Skeletal muscle tissue (tissue), 3 donors: ENCODE measurements at regions not wholly inside any gene's neighbourhood (a gene's known extent, or its start where the extent isn't known, plus 50 kb on each side); places are given as distances from the start of the nearest gene placed in this dataset.
"Not testable (repeated sequence)": the region's sequence is repeated elsewhere in the genome, so short reads cannot be mapped to it uniquely, and the experiment has no call there.

Experiments used
- H3K27ac ChIP-seq: one replicate; pipeline ENCODE4 v1.7.0; 2013; ENCODE audit warnings: mild to moderate bottlenecking, low read depth, low read length, inconsistent platforms
- H3K27me3 ChIP-seq, 3 donors: one replicate each; pipeline ENCODE4 v1.7.0; 2013; ENCODE audit warnings: low read length in 3 of 3; ENCODE audit not compliant: control insufficient read depth in 3 of 3, insufficient read depth in 3 of 3
- H3K36me3 ChIP-seq, 3 donors: one replicate each; pipeline ENCODE4 v1.7.0; 2013; ENCODE audit warnings: low read length in 3 of 3; ENCODE audit not compliant: control insufficient read depth in 3 of 3, insufficient read depth in 3 of 3
- H3K4me1 ChIP-seq, 3 donors: one replicate each; pipeline ENCODE4 v1.7.0; 2013; ENCODE audit warnings: low read length in 3 of 3, mild to moderate bottlenecking in 3 of 3; ENCODE audit not compliant: control insufficient read depth in 3 of 3, insufficient read depth in 3 of 3
- H3K4me3 ChIP-seq, 3 donors: one replicate each; pipeline ENCODE4 v1.7.0; 2013; ENCODE audit warnings: low read length in 3 of 3
- H3K9ac ChIP-seq, 3 donors: one replicate each; pipeline ENCODE4 v1.7.0; 2013; ENCODE audit warnings: low read length in 3 of 3, mild to moderate bottlenecking in 3 of 3, moderate library complexity in 2 of 3, low read depth in 1 of 3
- H3K9me3 ChIP-seq, 3 donors: one replicate each; pipeline ENCODE4 v1.7.0; 2013; ENCODE audit warnings: low read length in 3 of 3; ENCODE audit not compliant: control insufficient read depth in 3 of 3
- donor health status: Osteomylitis.

GRCh38 chr12:123055281-123055766, 74.8 kb downstream of the ARL6IP4 start:
- Histone ChIP-seq H3K4me3 (no peak overlapping the region), H3K4me1 (peaks cover 31 to 59% (median 46%) of the 10 kb centered on the region in 3 donors), H3K27ac (peak overlapping the region; percentile 18), H3K27me3 (no peaks in the 10 kb centered on the region), H3K9ac (no peak overlapping the region), H3K9me3 (no peaks in the 10 kb centered on the region), H3K36me3 (no peaks in the 10 kb centered on the region)

GRCh38 chr12:123054371-123054770, 73.9 kb downstream of the ARL6IP4 start:
- Histone ChIP-seq H3K4me3 (no peak overlapping the region), H3K27me3 (no peaks in the 10 kb centered on the region), H3K36me3 (no peaks in the 10 kb centered on the region), H3K9me3 (no peaks in the 10 kb centered on the region), H3K4me1 (peaks cover 33 to 59% (median 46%) of the 10 kb centered on the region in 3 donors), H3K27ac (no peak overlapping the region), H3K9ac (no peak overlapping the region)

GRCh38 chr12:123051556-123051955, 71.1 kb downstream of the ARL6IP4 start:
- Histone ChIP-seq H3K9me3 (no peaks in the 10 kb centered on the region), H3K9ac (no peak overlapping the region), H3K4me1 (peaks cover 32 to 50% (median 44%) of the 10 kb centered on the region in 3 donors), H3K27ac (peak overlapping the region; percentile 85), H3K36me3 (no peaks in the 10 kb centered on the region), H3K27me3 (no peaks in the 10 kb centered on the region), H3K4me3 (no peak overlapping the region)

GRCh38 chr12:123050913-123051312, 70.4 kb downstream of the ARL6IP4 start:
- no peak overlapping the region for H3K4me3 ChIP-seq
- H3K27ac ChIP-seq, result peak overlapping the region; percentile 85
- H3K4me1 ChIP-seq, result peaks cover 26 to 44% (median 37%) of the 10 kb centered on the region in 3 donors
- no peaks in the 10 kb centered on the region for H3K27me3 ChIP-seq
- H3K9me3 ChIP-seq, result no peaks in the 10 kb centered on the region
- H3K9ac ChIP-seq, result peak overlapping the region in 1 of 3 donors; percentile 74
- no peaks in the 10 kb centered on the region for H3K36me3 ChIP-seq

- Histone ChIP-seq H3K4me1 (peaks cover 25 to 43% (median 34%) of the 10 kb centered on the region in 3 donors), H3K27ac (peak overlapping the region; percentile 85), H3K27me3 (no peaks in the 10 kb centered on the region), H3K9ac (peak overlapping the region; percentile 24 to 74 (median 30)), H3K4me3 (no peak overlapping the region), H3K9me3 (no peaks in the 10 kb centered on the region), H3K36me3 (no peaks in the 10 kb centered on the region)
Observed at GRCh38 chr12:123050331-123050831, 69.9 kb downstream of the ARL6IP4 start.

GRCh38 chr12:123049398-123050240, 69.1 kb downstream of the ARL6IP4 start:
- Histone ChIP-seq H3K4me3 (peak overlapping the region in 1 of 3 donors; percentile 28), H3K27ac (peak overlapping the region; percentile 85), H3K27me3 (no peaks in the 10 kb centered on the region), H3K4me1 (peaks cover 25 to 40% (median 32%) of the 10 kb centered on the region in 3 donors), H3K9ac (peak overlapping the region; percentile 24 to 74 (median 30)), H3K9me3 (no peaks in the 10 kb centered on the region), H3K36me3 (no peaks in the 10 kb centered on the region)

GRCh38 chr12:123047892-123048291, 67.4 kb downstream of the ARL6IP4 start:
- H3K36me3 ChIP-seq, H3K9ac ChIP-seq, H3K9me3 ChIP-seq, H3K27me3 ChIP-seq, H3K27ac ChIP-seq, H3K4me3 ChIP-seq: not testable (repeated sequence)
- H3K4me1 ChIP-seq, result peaks cover 36 to 50% (median 42%) of the 10 kb centered on the region in 3 donors

GRCh38 chr12:123047289-123047688, 66.8 kb downstream of the ARL6IP4 start:
- Histone ChIP-seq H3K9me3 (no peaks in the 10 kb centered on the region), H3K4me1 (peaks cover 37 to 55% (median 48%) of the 10 kb centered on the region in 3 donors), H3K27ac (no peak overlapping the region)

GRCh38 chr12:123046431-123046830, 66.0 kb downstream of the ARL6IP4 start:
- Histone ChIP-seq H3K36me3 (no peaks in the 10 kb centered on the region), H3K27ac (no peak overlapping the region), H3K27me3 (no peaks in the 10 kb centered on the region), H3K4me3 (no peak overlapping the region), H3K9me3 (no peaks in the 10 kb centered on the region), H3K9ac (no peak overlapping the region), H3K4me1 (peaks cover 37 to 54% (median 51%) of the 10 kb centered on the region in 3 donors)

More at GRCh38 chr12:123047289-123047688, 66.8 kb downstream of the ARL6IP4 start:
- Histone ChIP-seq H3K36me3 (no peaks in the 10 kb centered on the region), H3K27me3 (no peaks in the 10 kb centered on the region), H3K9ac (no peak overlapping the region), H3K4me3 (no peak overlapping the region)

GRCh38 chr12:123045678-123046077, 65.2 kb downstream of the ARL6IP4 start:
- Histone ChIP-seq H3K4me3 (no peak overlapping the region), H3K9ac (no peak overlapping the region), H3K27ac (no peak overlapping the region), H3K9me3 (no peaks in the 10 kb centered on the region), H3K36me3 (no peaks in the 10 kb centered on the region), H3K4me1 (peaks cover 31 to 49% (median 44%) of the 10 kb centered on the region in 3 donors), H3K27me3 (no peaks in the 10 kb centered on the region)
